VCaP (cell line): ENCODE measurements at regions not wholly inside any gene's neighbourhood (a gene's known extent, or its start where the extent isn't known, plus 50 kb on each side); places are given as distances from the start of the nearest gene placed in this dataset.

ENCODE experiments used
- H3K27ac ChIP-seq: fragments of 450-650 bp; 2 replicates; pipeline ENCODE4 v1.5.1; 2017
- CTCF ChIP-seq: fragments of 450-650 bp; conservative IDR thresholded peaks from 2 replicates; pipeline ENCODE4 v1.5.1; 2017; ENCODE audit warnings: mild to moderate bottlenecking, moderate library complexity

GRCh38 chr3:78235841-78236240 lies 1195.9 kb downstream of the ROBO2 start:
- TF ChIP-seq CTCF: no peak
- no peak overlapping the region for H3K27ac ChIP-seq

GRCh38 chr3:78238811-78239210 lies 1198.9 kb downstream of the ROBO2 start:
- TF ChIP-seq CTCF: no peak
- no peak overlapping the region for H3K27ac ChIP-seq

- no peak for TF ChIP-seq CTCF
- no peak overlapping the region for H3K27ac ChIP-seq
Observed at GRCh38 chr3:78242724-78243123, 1202.8 kb downstream of the ROBO2 start.

GRCh38 chr3:78244136-78244535 lies 1204.2 kb downstream of the ROBO2 start:
- TF ChIP-seq CTCF: no peak
- H3K27ac ChIP-seq: no peak overlapping the region

- TF ChIP-seq CTCF: no peak
- H3K27ac ChIP-seq: no peak overlapping the region
Observed at GRCh38 chr3:78249294-78249693, 1209.4 kb downstream of the ROBO2 start.

- H3K27ac ChIP-seq: no peak overlapping the region
- no peak for TF ChIP-seq CTCF
Observed at GRCh38 chr3:78253860-78254259, 1214.0 kb downstream of the ROBO2 start.

- TF ChIP-seq CTCF: no peak
- no peak overlapping the region for H3K27ac ChIP-seq
Observed at GRCh38 chr3:78255403-78255802, 1215.5 kb downstream of the ROBO2 start.

- no peak for TF ChIP-seq CTCF
- H3K27ac ChIP-seq: no peak overlapping the region
Observed at GRCh38 chr3:78256123-78256522, 1216.2 kb downstream of the ROBO2 start.
